CD14-positive monocyte (primary cell): ENCODE measurements at regions not wholly inside any gene's neighbourhood (a gene's known extent, or its start where the extent isn't known, plus 50 kb on each side); places are given as distances from the start of the nearest gene placed in this dataset.

Experiments used
- DNase-seq, 3 donors: peaks; one replicate each; pipeline ENCODE4 v3.0.0-alpha.2; 2011 to 2022
- H2AFZ ChIP-seq: 2 replicates; pipeline ENCODE4 v1.6.0; 2012; ENCODE audit warnings: mild to moderate bottlenecking, low read depth, low read length, inconsistent platforms; ENCODE audit not compliant: insufficient read depth, poor library complexity, severe bottlenecking
- H3K27ac ChIP-seq, 2 donors: 1 replicate in 1 of 2; 2 replicates in 1 of 2; pipeline ENCODE4 v1.5.1; 2012 to 2013; ENCODE audit warnings: low read length in 2 of 2, control low read depth in 1 of 2, inconsistent platforms in 1 of 2, low read depth in 1 of 2, mild to moderate bottlenecking in 1 of 2
- H3K27me3 ChIP-seq, 2 donors: one replicate each; pipeline versions ENCODE4 v1.6.0 to v1.6.1; 2011 to 2013; ENCODE audit warnings: low read length in 2 of 2; ENCODE audit not compliant: control insufficient read depth in 2 of 2, insufficient read depth in 2 of 2
- H3K36me3 ChIP-seq, 2 donors: replicated peaks in 1 of 2; 1 replicate in 1 of 2; 2 replicates in 1 of 2; pipeline versions ENCODE4 v1.5.1 to v1.6.1; 2012 to 2013; ENCODE audit warnings: low read length in 2 of 2, control low read depth in 1 of 2, inconsistent platforms in 1 of 2, mild to moderate bottlenecking in 1 of 2; ENCODE audit not compliant: insufficient read depth in 2 of 2, control insufficient read depth in 1 of 2
- H3K4me1 ChIP-seq, 2 donors: 1 replicate in 1 of 2; 2 replicates in 1 of 2; pipeline versions ENCODE4 v1.5.1 to v1.6.1; 2012 to 2013; ENCODE audit warnings: low read length in 2 of 2, control low read depth in 1 of 2, inconsistent platforms in 1 of 2, mild to moderate bottlenecking in 1 of 2, moderate library complexity in 1 of 2; ENCODE audit not compliant: insufficient read depth in 2 of 2, control insufficient read depth in 1 of 2
- H3K4me2 ChIP-seq: replicated peaks from 2 replicates; pipeline ENCODE3; 2012; ENCODE audit warnings: low read length, moderate library complexity, mild to moderate bottlenecking; ENCODE audit not compliant: poor library complexity, severe bottlenecking; ENCODE audit errors: extremely low read depth
- H3K4me3 ChIP-seq, 3 experiments: fragments of 200-600 bp in 1 of 3; sonication (generic) in 1 of 3; replicated peaks in 1 of 3; 1 replicate in 2 of 3; 2 replicates in 1 of 3; pipeline ENCODE4 v1.5.1; 2011 to 2013; ENCODE audit warnings: low read length in 3 of 3, mild to moderate bottlenecking in 3 of 3, control low read depth in 2 of 3, low read depth in 2 of 3, inconsistent platforms in 1 of 3, moderate library complexity in 1 of 3
- H3K79me2 ChIP-seq: 2 replicates; pipeline ENCODE4 v1.6.0; 2012; ENCODE audit warnings: mild to moderate bottlenecking, control low read depth, inconsistent platforms, low read length, moderate library complexity; ENCODE audit not compliant: insufficient read depth
- H3K9ac ChIP-seq: 2 replicates; pipeline ENCODE4 v1.6.0; 2017; ENCODE audit warnings: low read length, mild to moderate bottlenecking; ENCODE audit not compliant: insufficient read depth, poor library complexity, severe bottlenecking
- H3K9me3 ChIP-seq, 2 donors: replicated peaks in 1 of 2; 1 replicate in 1 of 2; 2 replicates in 1 of 2; pipeline versions ENCODE4 v1.5.1 to v1.6.1; 2012 to 2013; ENCODE audit warnings: low read length in 2 of 2, control low read depth in 1 of 2; ENCODE audit not compliant: control insufficient read depth in 1 of 2, insufficient read depth in 1 of 2
- H4K20me1 ChIP-seq: 2 replicates; pipeline ENCODE4 v1.6.0; 2012; ENCODE audit warnings: mild to moderate bottlenecking, low read length, control low read depth, moderate library complexity; ENCODE audit not compliant: insufficient read depth
- H3K27ac Mint-ChIP-seq, 7 donors: one replicate each; pipeline ENCODE4 v1.8.0; 2020; ENCODE audit warnings: mild to moderate bottlenecking in 7 of 7, mixed read lengths in 7 of 7, moderate library complexity in 6 of 7, inconsistent platforms in 2 of 7
- H3K27me3 Mint-ChIP-seq, 3 donors: one replicate each; pipeline ENCODE4 v1.8.0; 2021 to 2022; ENCODE audit warnings: low read depth in 3 of 3, mild to moderate bottlenecking in 3 of 3, mixed read lengths in 3 of 3, moderate library complexity in 3 of 3, inconsistent platforms in 1 of 3
- H3K36me3 Mint-ChIP-seq, 2 donors: one replicate each; pipeline ENCODE4 v1.8.0; 2020; ENCODE audit warnings: mixed read lengths in 2 of 2, inconsistent platforms in 1 of 2, mild to moderate bottlenecking in 1 of 2
- H3K4me1 Mint-ChIP-seq: one replicate; pipeline ENCODE4 v1.8.0; 2020; ENCODE audit warnings: mild to moderate bottlenecking, mixed read lengths
- H3K4me3 Mint-ChIP-seq, 2 donors: one replicate each; pipeline ENCODE4 v1.8.0; 2020; ENCODE audit warnings: mild to moderate bottlenecking in 2 of 2, mixed read lengths in 2 of 2, moderate library complexity in 1 of 2
- H3K9me3 Mint-ChIP-seq, 7 donors: one replicate each; pipeline ENCODE4 v1.8.0; 2020 to 2022; ENCODE audit warnings: mixed read lengths in 7 of 7, mild to moderate bottlenecking in 6 of 7, moderate library complexity in 6 of 7, inconsistent platforms in 2 of 7
- CTCF ChIP-seq: fragments of 200-600 bp; IDR thresholded peaks from one replicate; pipeline ENCODE4 v1.8.0; 2022; ENCODE audit warnings: antibody characterized with exemption, mild to moderate bottlenecking
- WGBS: methylation state at CpG from one replicate; pipeline ENCODE4 v1.1.5; 2013; ENCODE audit warnings: missing lambda C conversion rate; ENCODE audit not compliant: insufficient coverage; 5-methylcytosine and 5-hydroxymethylcytosine counted together
- intact Hi-C, 2 donors: fragments of 100-400 bp; cut with micrococcal nuclease; formaldehyde crosslinking; loops; one replicate each; pipeline versions ENCODE4 v1.15.0 to v1.15.1; 2023

DNA sequence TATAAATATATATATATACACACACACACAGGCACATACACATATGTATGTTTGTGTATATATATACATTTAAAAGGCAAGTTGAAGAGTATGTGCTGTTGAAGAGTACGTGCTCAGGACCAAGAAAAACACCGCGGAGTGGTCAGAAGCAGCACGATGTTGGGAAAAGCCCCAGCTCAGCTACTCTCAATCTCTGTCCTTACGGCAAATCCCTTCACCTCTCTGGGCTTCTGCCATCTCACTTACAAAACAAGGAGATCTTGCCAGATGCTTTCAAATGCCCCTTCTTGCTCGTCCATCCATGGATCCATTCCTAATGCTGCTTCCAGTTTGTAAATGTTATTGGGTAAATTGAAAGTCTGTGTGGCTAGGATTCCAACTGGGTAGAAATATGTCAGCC, 333.9 kb downstream of the BCL11A start:
- H3K4me2 ChIP-seq: no peak overlapping the region
- no peaks in the 10 kb centered on the region for H4K20me1 ChIP-seq
- DNase-seq: no peak
- H3K4me3 ChIP-seq: no peak overlapping the region
- no peaks in the 10 kb centered on the region for H3K27me3 ChIP-seq
- H3K27ac ChIP-seq: no peak overlapping the region
- no peaks in the 10 kb centered on the region for H3K79me2 ChIP-seq
- H3K4me1 Mint-ChIP-seq: peaks cover 4% of the 10 kb centered on the region
- H3K9me3 Mint-ChIP-seq: no peaks in the 10 kb centered on the region
- no peak overlapping the region for H3K4me3 Mint-ChIP-seq
- TF ChIP-seq CTCF: no peak
- H3K36me3 Mint-ChIP-seq: no peaks in the 10 kb centered on the region
- WGBS: 97% methylated on average over 4 of the region's 6 CpGs
- peaks cover 0 to 1% (median 0%) of the 10 kb centered on the region in 3 donors for H3K27me3 Mint-ChIP-seq
- no peak overlapping the region for H2AFZ ChIP-seq
- no peak overlapping the region for H3K9ac ChIP-seq
- intact Hi-C loops: no loop called here
- no peaks in the 10 kb centered on the region for H3K36me3 ChIP-seq
- no peaks in the 10 kb centered on the region for H3K4me1 ChIP-seq
- H3K27ac Mint-ChIP-seq: no peak overlapping the region
- no peaks in the 10 kb centered on the region for H3K9me3 ChIP-seq

DNA sequence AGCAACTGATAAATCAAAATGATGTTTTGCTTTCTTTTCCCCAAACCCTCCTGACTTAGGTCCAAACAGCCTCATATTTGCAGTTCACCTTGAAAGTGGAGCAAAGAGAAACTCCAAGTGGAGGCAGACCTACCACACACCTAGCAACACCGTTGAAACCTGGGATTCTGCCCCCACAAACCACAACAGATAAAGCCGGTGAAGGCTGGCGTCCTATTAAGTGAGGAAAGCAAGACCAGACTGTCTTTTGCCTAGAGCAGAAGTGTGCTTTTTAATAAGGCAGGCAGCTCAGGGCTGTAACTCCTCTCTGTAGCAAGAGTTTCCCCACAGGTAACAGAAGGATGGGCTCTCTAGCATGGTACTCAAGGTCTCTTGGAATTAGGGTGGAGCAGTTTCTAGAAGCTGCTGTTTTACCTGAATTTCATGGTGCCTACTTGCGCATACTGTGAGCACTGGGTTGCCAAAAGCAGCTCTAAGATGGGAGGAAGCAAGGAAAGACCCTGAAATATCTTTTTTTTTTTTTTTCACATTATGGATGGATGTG, 336.9 kb downstream of the BCL11A start:
- no peak overlapping the region for H3K9ac ChIP-seq
- no peaks in the 10 kb centered on the region for H3K36me3 ChIP-seq
- H3K27me3 ChIP-seq: no peaks in the 10 kb centered on the region
- H3K27ac ChIP-seq: no peak overlapping the region
- Mint-ChIP-seq H3K4me3 (no peak overlapping the region), H3K9me3 (no peaks in the 10 kb centered on the region), H3K27ac (no peak overlapping the region), H3K36me3 (no peaks in the 10 kb centered on the region), H3K4me1 (peaks cover 18% of the 10 kb centered on the region), H3K27me3 (peaks cover 0 to 1% (median 0%) of the 10 kb centered on the region in 3 donors)
- H4K20me1 ChIP-seq: no peaks in the 10 kb centered on the region
- intact Hi-C loops: no loop called here
- no peaks in the 10 kb centered on the region for H3K79me2 ChIP-seq
- WGBS: 7% methylated on average over 3 of the region's 4 CpGs
- TF ChIP-seq CTCF: no peak
- no peak overlapping the region for H3K4me3 ChIP-seq
- no peaks in the 10 kb centered on the region for H3K9me3 ChIP-seq
- no peak overlapping the region for H3K4me2 ChIP-seq
- DNase-seq: no peak
- peaks cover 9 to 10% of the 10 kb centered on the region in 2 donors for H3K4me1 ChIP-seq
- H2AFZ ChIP-seq: peak overlapping the region; percentile 42
